ENCODE measurements at regions not wholly inside any gene's neighbourhood (a gene's known extent, or its start where the extent isn't known, plus 50 kb on each side); places are given as distances from the start of the nearest gene placed in this dataset.

- TF ChIP-seq CTCF (IDR thresholded peaks at IDR 0.05) (no peak), POLR2A (IDR thresholded peaks at IDR 0.05) (no peak)
Measured at GRCh38 chr12:97927977-97928376, 465.4 kb downstream of the RMST start.
